Gastroesophageal sphincter (tissue), 3 donors: ENCODE measurements at regions not wholly inside any gene's neighbourhood (a gene's known extent, or its start where the extent isn't known, plus 50 kb on each side); places are given as distances from the start of the nearest gene placed in this dataset.

Experiments
- EP300 ChIP-seq: sonication (generic); formaldehyde crosslinking; IDR thresholded peaks from one replicate; pipeline ENCODE4 v1.6.1; 2017; ENCODE audit warnings: antibody characterized with exemption, mild to moderate bottlenecking
- POLR2A ChIP-seq, 2 donors: fragments of 450-650 bp; IDR thresholded peaks; one replicate each; pipeline ENCODE4 v1.6.1; 2017; ENCODE audit warnings: antibody characterized with exemption in 2 of 2, mild to moderate bottlenecking in 2 of 2, moderate library complexity in 1 of 2
- POLR2AphosphoS5 ChIP-seq: sonication (generic); formaldehyde crosslinking; IDR thresholded peaks from one replicate; pipeline ENCODE4 v1.6.1; 2017; ENCODE audit warnings: antibody characterized with exemption
- TF ChIP-seq, protein P1 (sequence below), 4 experiments: fragments of 200-600 bp in 2 of 4; fragments of 450-650 bp in 2 of 4; sonication (generic) in 1 of 4; IDR thresholded peaks; one replicate each; pipeline ENCODE4 v1.5.1; 2017 to 2019; ENCODE audit warnings: antibody characterized with exemption in 4 of 4, mild to moderate bottlenecking in 2 of 4, moderate library complexity in 2 of 4

DNA sequence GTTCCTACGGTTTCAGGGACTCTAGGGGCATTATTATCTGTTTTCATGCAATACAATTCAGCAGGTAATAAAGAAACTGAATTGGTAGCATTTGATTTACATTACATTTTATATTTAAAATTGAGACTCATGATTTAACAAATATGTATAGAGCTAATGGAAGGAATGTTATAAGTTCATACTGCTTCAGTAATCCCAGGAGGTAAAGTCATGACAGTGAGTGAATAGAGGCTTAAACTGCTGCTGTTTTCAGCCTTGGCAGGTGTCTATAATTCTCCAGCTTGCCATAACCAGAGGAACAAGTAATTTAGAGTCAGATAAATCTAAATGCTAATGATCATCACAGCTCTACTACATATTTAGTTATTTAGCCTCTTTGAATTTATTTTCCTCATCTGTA is 360.8 kb upstream of the MANEA start:
- TF ChIP-seq POLR2A (IDR thresholded peaks at IDR 0.05) (no peak), EP300 (no peak), POLR2AphosphoS5 (no peak)
- TF ChIP-seq, protein P1, sequence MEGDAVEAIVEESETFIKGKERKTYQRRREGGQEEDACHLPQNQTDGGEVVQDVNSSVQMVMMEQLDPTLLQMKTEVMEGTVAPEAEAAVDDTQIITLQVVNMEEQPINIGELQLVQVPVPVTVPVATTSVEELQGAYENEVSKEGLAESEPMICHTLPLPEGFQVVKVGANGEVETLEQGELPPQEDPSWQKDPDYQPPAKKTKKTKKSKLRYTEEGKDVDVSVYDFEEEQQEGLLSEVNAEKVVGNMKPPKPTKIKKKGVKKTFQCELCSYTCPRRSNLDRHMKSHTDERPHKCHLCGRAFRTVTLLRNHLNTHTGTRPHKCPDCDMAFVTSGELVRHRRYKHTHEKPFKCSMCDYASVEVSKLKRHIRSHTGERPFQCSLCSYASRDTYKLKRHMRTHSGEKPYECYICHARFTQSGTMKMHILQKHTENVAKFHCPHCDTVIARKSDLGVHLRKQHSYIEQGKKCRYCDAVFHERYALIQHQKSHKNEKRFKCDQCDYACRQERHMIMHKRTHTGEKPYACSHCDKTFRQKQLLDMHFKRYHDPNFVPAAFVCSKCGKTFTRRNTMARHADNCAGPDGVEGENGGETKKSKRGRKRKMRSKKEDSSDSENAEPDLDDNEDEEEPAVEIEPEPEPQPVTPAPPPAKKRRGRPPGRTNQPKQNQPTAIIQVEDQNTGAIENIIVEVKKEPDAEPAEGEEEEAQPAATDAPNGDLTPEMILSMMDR (IDR thresholded peaks at IDR 0.05) = no peak
